Astrocyte of the hippocampus (primary cell): ENCODE measurements at regions not wholly inside any gene's neighbourhood (a gene's known extent, or its start where the extent isn't known, plus 50 kb on each side); places are given as distances from the start of the nearest gene placed in this dataset.
"Not testable (repeated sequence)": the region's sequence is repeated elsewhere in the genome, so short reads cannot be mapped to it uniquely, and the experiment has no call there.

Experiments
- DNase-seq: peaks from one replicate; pipeline ENCODE4 v3.0.0; 2011; ENCODE audit warnings: low read depth, low spot score

- no peak for DNase-seq
These were observed 1532.3 kb downstream of the PCDH9 start for GRCh38 chr13:65697843-65698242.

- no peak for DNase-seq
These were observed 1550.9 kb downstream of the PCDH9 start for GRCh38 chr13:65679240-65679639.

- no peak for DNase-seq
These were observed 1552.2 kb downstream of the PCDH9 start for GRCh38 chr13:65677906-65678305.

GRCh38 chr13:65675383-65675782, 1554.8 kb downstream of the PCDH9 start:
- not testable (repeated sequence) for DNase-seq

GRCh38 chr13:65670014-65670625, 1560.0 kb downstream of the PCDH9 start:
- DNase-seq = no peak

GRCh38 chr13:65660731-65661130, 1569.4 kb downstream of the PCDH9 start:
- DNase-seq = no peak

- peak; percentile 24 for DNase-seq
These were observed 1573.3 kb downstream of the PCDH9 start for GRCh38 chr13:65656740-65657329.

GRCh38 chr13:65653613-65654012, 1576.5 kb downstream of the PCDH9 start:
- DNase-seq = no peak

GRCh38 chr13:65650321-65650720, 1579.8 kb downstream of the PCDH9 start:
- DNase-seq = no peak

- no peak for DNase-seq
These were observed 1587.1 kb downstream of the PCDH9 start for GRCh38 chr13:65642996-65643395.

GRCh38 chr13:65642301-65642700, 1587.8 kb downstream of the PCDH9 start:
- no peak for DNase-seq

GRCh38 chr13:65638572-65639168, 1591.5 kb downstream of the PCDH9 start:
- DNase-seq = peak; percentile 63

GRCh38 chr13:65633806-65634205, 1596.3 kb downstream of the PCDH9 start:
- DNase-seq = no peak

GRCh38 chr13:65631078-65631477, 1599.1 kb downstream of the PCDH9 start:
- DNase-seq = no peak

- DNase-seq = no peak
These were observed 1600.2 kb downstream of the PCDH9 start for GRCh38 chr13:65629926-65630325.

GRCh38 chr13:65623148-65623547, 1607.0 kb downstream of the PCDH9 start:
- no peak for DNase-seq

GRCh38 chr13:65615506-65615905, 1614.6 kb downstream of the PCDH9 start:
- no peak for DNase-seq

- no peak for DNase-seq
These were observed 1617.1 kb downstream of the PCDH9 start for GRCh38 chr13:65613004-65613403.

GRCh38 chr13:65609350-65609749, 1620.8 kb downstream of the PCDH9 start:
- no peak for DNase-seq

- DNase-seq = no peak
These were observed 1623.5 kb downstream of the PCDH9 start for GRCh38 chr13:65606622-65607021.

- no peak for DNase-seq
These were observed 1624.7 kb downstream of the PCDH9 start for GRCh38 chr13:65605396-65605795.

GRCh38 chr13:65603160-65603559, 1627.0 kb downstream of the PCDH9 start:
- no peak for DNase-seq

- DNase-seq = no peak
These were observed 1628.3 kb downstream of the PCDH9 start for GRCh38 chr13:65601855-65602254.
